GM10266 (cell line): ENCODE measurements at regions not wholly inside any gene's neighbourhood (a gene's known extent, or its start where the extent isn't known, plus 50 kb on each side); places are given as distances from the start of the nearest gene placed in this dataset.

Experiments used
- DNase-seq: peaks from one replicate; pipeline ENCODE4 v3.0.0; 2012; ENCODE audit errors: extremely low spot score
- TF ChIP-seq, protein P1 (sequence below): IDR thresholded peaks from 2 replicates; pipeline ENCODE4 v1.5.1; 2012; ENCODE audit warnings: mild to moderate bottlenecking, low read depth; ENCODE audit not compliant: control insufficient read depth, insufficient read depth; ENCODE audit errors: missing control alignments

- no peak for DNase-seq
- TF ChIP-seq, protein P1, sequence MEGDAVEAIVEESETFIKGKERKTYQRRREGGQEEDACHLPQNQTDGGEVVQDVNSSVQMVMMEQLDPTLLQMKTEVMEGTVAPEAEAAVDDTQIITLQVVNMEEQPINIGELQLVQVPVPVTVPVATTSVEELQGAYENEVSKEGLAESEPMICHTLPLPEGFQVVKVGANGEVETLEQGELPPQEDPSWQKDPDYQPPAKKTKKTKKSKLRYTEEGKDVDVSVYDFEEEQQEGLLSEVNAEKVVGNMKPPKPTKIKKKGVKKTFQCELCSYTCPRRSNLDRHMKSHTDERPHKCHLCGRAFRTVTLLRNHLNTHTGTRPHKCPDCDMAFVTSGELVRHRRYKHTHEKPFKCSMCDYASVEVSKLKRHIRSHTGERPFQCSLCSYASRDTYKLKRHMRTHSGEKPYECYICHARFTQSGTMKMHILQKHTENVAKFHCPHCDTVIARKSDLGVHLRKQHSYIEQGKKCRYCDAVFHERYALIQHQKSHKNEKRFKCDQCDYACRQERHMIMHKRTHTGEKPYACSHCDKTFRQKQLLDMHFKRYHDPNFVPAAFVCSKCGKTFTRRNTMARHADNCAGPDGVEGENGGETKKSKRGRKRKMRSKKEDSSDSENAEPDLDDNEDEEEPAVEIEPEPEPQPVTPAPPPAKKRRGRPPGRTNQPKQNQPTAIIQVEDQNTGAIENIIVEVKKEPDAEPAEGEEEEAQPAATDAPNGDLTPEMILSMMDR = no peak
Measured at GRCh38 chr22:47361247-47361646, 598.8 kb downstream of the TBC1D22A start.

GRCh38 chr22:47357493-47357892 lies 595.0 kb downstream of the TBC1D22A start:
- TF ChIP-seq, protein P1 = no peak

DNA sequence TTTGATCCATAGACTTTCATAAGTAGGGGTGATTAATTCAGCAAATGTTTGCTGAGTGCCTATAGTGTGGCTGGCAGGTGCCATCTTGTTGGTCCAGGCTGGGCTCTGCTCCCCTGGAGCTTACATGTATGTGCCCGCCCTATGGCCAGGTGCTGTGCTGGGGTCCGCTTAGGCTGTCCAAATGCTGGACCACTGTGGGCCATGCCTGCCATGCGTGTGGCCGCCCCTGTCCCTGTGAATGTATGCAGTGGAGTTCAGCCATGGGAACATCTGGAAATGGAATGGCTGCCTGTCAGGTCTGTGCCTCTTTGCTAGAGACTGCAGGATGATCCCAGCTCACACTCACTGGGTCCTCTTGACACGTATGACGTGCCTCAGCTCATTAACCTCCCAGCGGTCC lies 594.6 kb downstream of the TBC1D22A start:
- TF ChIP-seq, protein P1 = no peak
- DNase-seq = no peak

More at GRCh38 chr22:47357493-47357892, 595.0 kb downstream of the TBC1D22A start:
- DNase-seq = no peak

GRCh38 chr22:47356511-47357011 lies 594.1 kb downstream of the TBC1D22A start:
- TF ChIP-seq, protein P1 = no peak
- DNase-seq = no peak

DNA sequence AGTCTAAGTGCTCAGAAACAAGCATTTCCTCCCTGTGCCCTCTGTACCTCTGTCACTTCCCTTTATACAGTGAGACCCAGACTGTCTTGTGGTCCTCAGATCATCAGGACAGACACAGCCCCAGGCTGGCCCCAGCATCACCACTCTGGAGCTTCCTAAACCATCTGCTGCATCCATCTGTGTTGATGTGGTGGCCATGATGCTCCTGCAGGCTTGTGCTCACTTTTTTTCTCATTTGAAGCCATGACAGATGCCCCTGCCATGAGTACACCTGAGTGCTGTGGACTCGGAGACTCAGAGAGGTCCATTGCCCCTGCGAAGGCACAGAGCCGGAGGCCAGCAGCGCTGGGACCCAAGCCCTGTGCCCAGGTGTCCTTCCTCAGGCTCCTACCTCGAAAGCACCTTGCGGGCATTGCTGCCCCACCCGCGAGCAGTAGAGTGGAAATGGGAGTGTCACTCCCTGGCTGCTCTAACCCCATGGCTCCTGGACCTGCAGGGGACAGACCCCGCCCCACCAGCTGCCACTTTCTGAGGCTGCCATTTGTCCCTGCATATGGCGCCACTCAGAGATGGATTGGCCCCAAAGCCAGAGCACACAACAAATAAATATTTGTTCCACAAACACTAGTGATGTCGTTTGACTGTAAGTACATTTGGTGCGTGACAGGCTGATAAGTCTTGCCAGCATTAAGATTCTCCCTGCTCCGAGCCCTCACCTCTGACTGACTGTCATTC lies 593.5 kb downstream of the TBC1D22A start:
- no peak for DNase-seq
- TF ChIP-seq, protein P1 = no peak

GRCh38 chr22:47355388-47355725 lies 592.9 kb downstream of the TBC1D22A start:
- TF ChIP-seq, protein P1 = no peak
- DNase-seq = no peak

DNA sequence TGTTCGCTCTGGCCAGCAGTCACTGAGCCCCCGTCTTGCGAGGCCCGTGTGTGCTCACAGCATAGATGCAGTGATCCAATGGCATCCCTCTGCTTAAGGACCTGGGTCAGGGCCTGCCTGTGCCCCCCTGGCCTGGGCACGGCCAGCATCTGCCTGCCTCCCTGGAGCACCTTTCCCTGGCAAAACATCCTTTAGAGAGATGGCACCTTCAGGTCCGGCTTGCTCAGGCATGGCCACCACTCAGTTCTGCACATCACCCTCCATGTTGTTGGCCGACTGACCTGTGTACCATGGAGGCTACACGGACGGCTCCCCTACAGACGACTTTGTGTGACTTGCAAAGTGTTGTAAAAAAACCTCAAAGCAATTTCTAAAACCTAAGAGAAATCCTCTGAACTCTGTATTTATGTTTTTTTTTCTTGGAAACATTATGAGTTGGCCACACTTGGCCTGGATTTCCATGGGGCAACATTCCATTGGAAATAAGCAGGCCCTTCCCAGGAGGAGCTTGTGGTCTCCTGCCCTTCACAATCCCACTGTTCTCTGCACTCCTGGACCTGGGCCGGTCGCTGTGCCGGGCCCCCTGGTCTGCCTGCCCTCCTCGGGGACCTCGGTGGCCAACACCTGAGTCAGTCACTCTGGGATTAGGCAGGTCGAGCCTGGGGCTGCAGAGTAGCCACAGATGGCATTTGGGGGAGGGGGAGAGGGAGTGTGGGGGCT lies 592.4 kb downstream of the TBC1D22A start:
- TF ChIP-seq, protein P1 = no peak
- DNase-seq = no peak
